ENCODE measurements at regions not wholly inside any gene's neighbourhood (a gene's known extent, or its start where the extent isn't known, plus 50 kb on each side); places are given as distances from the start of the nearest gene placed in this dataset.

DNA sequence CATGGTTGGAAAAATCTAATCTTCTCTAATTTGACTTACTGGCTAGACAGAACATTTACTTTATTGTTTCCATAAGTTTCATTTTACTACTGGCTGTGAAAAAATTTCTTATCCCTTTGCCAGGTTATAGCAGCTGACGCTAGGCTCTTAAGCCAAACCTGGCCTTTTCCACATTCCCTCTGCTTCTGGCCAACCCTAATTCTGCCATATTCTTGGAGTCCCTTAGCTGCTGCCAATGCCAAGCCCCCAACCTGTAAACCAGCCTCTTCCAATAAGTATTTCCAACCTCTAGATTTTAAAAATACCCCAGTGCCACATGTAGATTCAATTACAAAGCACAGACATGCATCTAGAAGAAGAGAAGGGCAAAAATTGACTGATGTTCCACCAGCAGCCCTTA is 452.3 kb upstream of the MEX3C start:
- Histone ChIP-seq H3K4me3 (no peak overlapping the region), H3K27me3 (peaks cover 0 to 23% (median 0%) of the 10 kb centered on the region in 9 donors), H3K36me3 (no peaks in the 10 kb centered on the region), H3K4me1 (no peaks in the 10 kb centered on the region), H3K9me3 (no peaks in the 10 kb centered on the region), H3K27ac (no peak overlapping the region)
- DNase-seq (no peak), ATAC-seq (no peak)
- 80 to 88% (median 86%) methylated on average over 1 of the region's 1 CpG for WGBS, 4 donors
- TF ChIP-seq POLR2A (IDR thresholded peaks at IDR 0.05): no peak
- TF ChIP-seq, protein P1, sequence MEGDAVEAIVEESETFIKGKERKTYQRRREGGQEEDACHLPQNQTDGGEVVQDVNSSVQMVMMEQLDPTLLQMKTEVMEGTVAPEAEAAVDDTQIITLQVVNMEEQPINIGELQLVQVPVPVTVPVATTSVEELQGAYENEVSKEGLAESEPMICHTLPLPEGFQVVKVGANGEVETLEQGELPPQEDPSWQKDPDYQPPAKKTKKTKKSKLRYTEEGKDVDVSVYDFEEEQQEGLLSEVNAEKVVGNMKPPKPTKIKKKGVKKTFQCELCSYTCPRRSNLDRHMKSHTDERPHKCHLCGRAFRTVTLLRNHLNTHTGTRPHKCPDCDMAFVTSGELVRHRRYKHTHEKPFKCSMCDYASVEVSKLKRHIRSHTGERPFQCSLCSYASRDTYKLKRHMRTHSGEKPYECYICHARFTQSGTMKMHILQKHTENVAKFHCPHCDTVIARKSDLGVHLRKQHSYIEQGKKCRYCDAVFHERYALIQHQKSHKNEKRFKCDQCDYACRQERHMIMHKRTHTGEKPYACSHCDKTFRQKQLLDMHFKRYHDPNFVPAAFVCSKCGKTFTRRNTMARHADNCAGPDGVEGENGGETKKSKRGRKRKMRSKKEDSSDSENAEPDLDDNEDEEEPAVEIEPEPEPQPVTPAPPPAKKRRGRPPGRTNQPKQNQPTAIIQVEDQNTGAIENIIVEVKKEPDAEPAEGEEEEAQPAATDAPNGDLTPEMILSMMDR (IDR thresholded peaks at IDR 0.05): no peak
- intact Hi-C loops (cut with DNase I): no loop called here

DNA sequence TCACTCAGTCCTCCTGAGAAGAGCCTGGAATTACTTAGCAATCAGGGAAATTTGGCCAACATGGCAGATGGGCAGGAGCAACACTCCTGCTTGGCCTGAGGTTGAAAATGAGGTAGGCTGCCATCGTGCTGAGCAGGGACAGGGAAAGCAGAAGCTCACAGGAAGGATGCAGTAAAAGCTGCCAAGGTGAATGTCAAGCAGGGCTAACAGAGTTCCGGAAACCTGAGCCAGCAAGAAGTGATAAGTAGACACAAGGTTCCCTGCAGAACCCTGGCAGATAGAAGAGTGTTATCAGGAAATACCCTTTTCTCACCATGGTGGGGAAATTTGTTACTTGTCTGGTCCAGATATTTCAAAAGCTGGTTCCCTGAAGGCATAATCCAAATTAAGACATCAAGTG is 454.3 kb upstream of the MEX3C start:
- DNase-seq (no peak), ATAC-seq (no peak)
- no peak for TF ChIP-seq POLR2A (IDR thresholded peaks at IDR 0.05)
- TF ChIP-seq, protein P1 (IDR thresholded peaks at IDR 0.05): no peak
- H3K36me3 ChIP-seq: no peaks in the 10 kb centered on the region
- intact Hi-C loops (cut with DNase I): no loop called here
- peaks cover 0 to 32% (median 0%) of the 10 kb centered on the region in 9 donors for H3K27me3 ChIP-seq
- no peak overlapping the region for H3K4me3 ChIP-seq
- H3K27ac ChIP-seq: no peak overlapping the region
- WGBS, 4 donors: 27 to 52% (median 32%) methylated on average over 2 of the region's 2 CpGs
- no peaks in the 10 kb centered on the region for H3K9me3 ChIP-seq
- H3K4me1 ChIP-seq: no peaks in the 10 kb centered on the region

DNA sequence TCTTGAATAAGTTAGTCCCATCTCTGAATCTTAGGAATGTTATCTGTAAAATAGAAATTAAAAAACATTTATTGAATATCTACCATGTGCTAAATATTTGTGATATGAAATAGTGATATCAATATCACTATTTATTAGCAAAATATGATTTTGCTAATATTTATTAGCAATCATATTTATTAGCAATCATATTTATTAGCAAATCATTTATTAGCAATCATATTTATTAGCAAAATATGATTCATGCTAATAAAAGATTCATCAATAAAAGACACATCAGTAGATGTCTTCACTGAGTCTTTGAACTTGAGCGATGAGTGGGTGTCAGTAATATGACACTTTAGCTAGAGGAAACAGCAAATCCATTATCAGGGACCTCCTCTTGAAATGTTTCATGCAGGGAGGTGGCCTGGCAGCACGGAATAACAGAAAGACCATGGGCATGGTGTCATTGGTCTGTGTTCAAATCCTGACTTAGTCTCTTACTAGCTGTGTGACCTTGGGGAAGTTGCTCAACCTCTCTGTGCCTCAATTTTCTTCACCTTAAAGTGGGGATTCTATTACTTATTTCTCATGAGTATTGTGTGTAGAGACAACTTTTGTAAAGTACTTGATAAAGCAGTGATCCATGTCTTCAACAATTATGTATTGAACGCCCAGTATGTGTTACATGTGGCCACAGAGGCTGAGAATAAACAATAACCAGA is 456.2 kb upstream of the MEX3C start:
- Histone ChIP-seq H3K4me3 (no peak overlapping the region), H3K27ac (no peak overlapping the region), H3K4me1 (no peaks in the 10 kb centered on the region), H3K36me3 (no peaks in the 10 kb centered on the region), H3K27me3 (peaks cover 0 to 41% (median 0%) of the 10 kb centered on the region in 9 donors), H3K9me3 (no peaks in the 10 kb centered on the region)
- ATAC-seq: no peak
- DNase-seq: no peak
- WGBS, 4 donors: 67 to 75% (median 74%) methylated on average over 3 of the region's 3 CpGs
- TF ChIP-seq, protein P1 (IDR thresholded peaks at IDR 0.05): no peak
- TF ChIP-seq POLR2A (IDR thresholded peaks at IDR 0.05): no peak
- intact Hi-C loops (cut with DNase I): no loop called here

DNA sequence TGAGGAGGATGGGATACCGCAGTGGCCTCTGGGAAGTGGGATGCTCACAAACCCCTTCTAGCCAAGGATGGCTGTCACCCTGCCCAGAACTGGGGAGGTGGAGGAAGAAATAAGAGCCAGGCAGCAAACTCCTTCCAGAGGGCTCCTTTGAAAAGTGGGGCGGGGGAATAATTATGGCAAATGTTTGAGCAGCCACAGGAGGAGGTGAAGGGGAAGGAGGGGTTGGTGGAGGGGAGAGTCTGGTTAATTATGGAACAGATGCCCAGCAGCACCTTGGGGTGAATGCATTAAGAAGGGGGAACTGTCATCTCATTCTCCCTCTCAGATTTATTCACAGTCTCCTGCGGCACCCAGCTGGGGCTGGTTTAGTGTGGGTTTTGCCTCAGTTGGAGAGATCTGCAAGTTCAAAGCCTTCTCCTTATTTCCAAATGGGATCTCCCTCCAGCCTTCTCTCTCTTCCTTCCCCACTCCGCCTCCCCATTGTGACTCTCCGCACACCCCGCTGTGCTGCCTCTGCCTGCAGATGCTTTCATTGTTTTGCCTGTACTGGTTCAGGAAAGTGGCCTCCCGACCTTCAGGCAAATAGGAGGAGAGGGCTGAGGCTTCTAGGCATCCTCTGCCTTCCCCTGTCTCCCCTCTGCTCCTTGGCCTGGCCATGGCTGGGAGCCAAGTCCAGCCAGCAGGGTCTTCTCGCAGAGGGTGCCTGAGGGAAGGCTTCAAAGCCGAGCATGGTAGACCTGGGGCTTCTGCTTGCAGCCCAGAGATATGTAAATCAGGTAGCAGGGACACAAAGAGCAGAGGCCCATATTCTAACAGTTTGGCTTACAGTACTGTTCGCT is 457.2 kb upstream of the MEX3C start:
- ATAC-seq (no peak), DNase-seq (no peak)
- Histone ChIP-seq H3K27ac (no peak overlapping the region), H3K27me3 (peaks cover 0 to 46% (median 0%) of the 10 kb centered on the region in 9 donors), H3K9me3 (no peaks in the 10 kb centered on the region), H3K36me3 (no peaks in the 10 kb centered on the region), H3K4me1 (no peaks in the 10 kb centered on the region), H3K4me3 (no peak overlapping the region)
- intact Hi-C loops (cut with DNase I): no loop called here
- WGBS, 4 donors: 36 to 48% (median 43%) methylated on average over 10 of the region's 10 CpGs
- TF ChIP-seq POLR2A (IDR thresholded peaks at IDR 0.05): no peak
- TF ChIP-seq, protein P1 (IDR thresholded peaks at IDR 0.05): no peak

Data from heart left ventricle (tissue), 16 donors.